NCI-H2227 treated with DMSO at 0.1 percent for 48 hours (cell line): ENCODE measurements at regions not wholly inside any gene's neighbourhood (a gene's known extent, or its start where the extent isn't known, plus 50 kb on each side); places are given as distances from the start of the nearest gene placed in this dataset.
"Not testable (repeated sequence)": the region's sequence is repeated elsewhere in the genome, so short reads cannot be mapped to it uniquely, and the experiment has no call there.

Experiments
- DNase-seq: peaks from one replicate; lab custom pipeline; 2025; lab: John Stamatoyannopoulos, UW

- DNase-seq, result not testable (repeated sequence)
These were observed 106.0 kb downstream of the BUD13 start for GRCh38 chr11:116666673-116667249.

GRCh38 chr11:116665523-116665922 is 107.3 kb downstream of the BUD13 start:
- DNase-seq, result no peak

GRCh38 chr11:116661056-116661455 is 111.7 kb downstream of the BUD13 start:
- no peak for DNase-seq

- no peak for DNase-seq
These were observed 112.8 kb downstream of the BUD13 start for GRCh38 chr11:116660011-116660410.

GRCh38 chr11:116658876-116659535 is 113.8 kb downstream of the BUD13 start:
- DNase-seq, result no peak

- no peak for DNase-seq
These were observed 114.7 kb downstream of the BUD13 start for GRCh38 chr11:116657842-116658825.

- no peak for DNase-seq
These were observed 116.8 kb downstream of the BUD13 start for GRCh38 chr11:116656011-116656410.

GRCh38 chr11:116654526-116654925 is 118.3 kb downstream of the BUD13 start:
- no peak for DNase-seq

GRCh38 chr11:116653206-116653605 is 119.6 kb downstream of the BUD13 start:
- no peak for DNase-seq

GRCh38 chr11:116651737-116652237 is 121.0 kb downstream of the BUD13 start:
- DNase-seq, result no peak

- no peak for DNase-seq
These were observed 121.6 kb downstream of the BUD13 start for GRCh38 chr11:116651098-116651736.

GRCh38 chr11:116650052-116650451 is 122.7 kb downstream of the BUD13 start:
- DNase-seq, result no peak

GRCh38 chr11:116649268-116649667 is 123.5 kb downstream of the BUD13 start:
- DNase-seq, result no peak

GRCh38 chr11:116648247-116649174 is 124.3 kb downstream of the BUD13 start:
- DNase-seq, result no peak

GRCh38 chr11:116647305-116648080 is 125.3 kb downstream of the BUD13 start:
- no peak for DNase-seq

- no peak for DNase-seq
These were observed 126.6 kb downstream of the BUD13 start for GRCh38 chr11:116646191-116646590.

- DNase-seq, result no peak
These were observed 127.9 kb downstream of the BUD13 start for GRCh38 chr11:116644941-116645305.

- no peak for DNase-seq
These were observed 128.4 kb downstream of the BUD13 start for GRCh38 chr11:116644201-116644940.

GRCh38 chr11:116643521-116643920 is 129.3 kb downstream of the BUD13 start:
- DNase-seq, result no peak

- no peak for DNase-seq
These were observed 129.9 kb downstream of the BUD13 start for GRCh38 chr11:116642902-116643301.
